ENCODE measurements at regions not wholly inside any gene's neighbourhood (a gene's known extent, or its start where the extent isn't known, plus 50 kb on each side); places are given as distances from the start of the nearest gene placed in this dataset.

DNA sequence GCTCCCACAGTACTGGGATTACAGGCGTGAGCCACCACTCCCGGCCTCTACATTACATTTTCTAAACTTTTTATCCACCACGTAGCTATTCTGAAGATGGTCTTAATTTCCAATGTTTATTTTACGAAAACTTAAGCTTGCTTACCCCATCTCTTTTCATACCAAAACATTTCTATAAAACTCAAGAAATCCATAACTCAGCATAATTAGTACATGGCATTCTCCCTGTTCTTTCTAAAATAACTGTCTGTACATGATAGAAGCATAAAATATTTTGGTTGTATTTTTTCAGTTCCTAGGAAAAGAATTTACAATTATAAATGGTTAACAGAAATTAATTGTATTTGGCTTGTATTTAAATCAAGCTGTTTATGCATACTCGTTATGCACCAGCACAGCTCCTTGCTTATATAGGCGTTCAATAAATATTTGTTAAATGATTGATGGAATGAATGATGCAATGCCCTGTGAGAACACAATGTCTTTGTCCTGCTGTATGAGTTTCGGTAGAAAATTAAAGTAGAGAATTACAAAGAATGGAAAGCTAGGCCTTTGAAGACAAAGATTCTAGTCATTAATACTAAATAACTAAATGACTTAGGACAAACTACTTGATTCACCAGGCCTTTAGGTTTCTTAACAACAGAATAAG, 384.2 kb downstream of the EFNA5 start:
- TF ChIP-seq, protein P1, sequence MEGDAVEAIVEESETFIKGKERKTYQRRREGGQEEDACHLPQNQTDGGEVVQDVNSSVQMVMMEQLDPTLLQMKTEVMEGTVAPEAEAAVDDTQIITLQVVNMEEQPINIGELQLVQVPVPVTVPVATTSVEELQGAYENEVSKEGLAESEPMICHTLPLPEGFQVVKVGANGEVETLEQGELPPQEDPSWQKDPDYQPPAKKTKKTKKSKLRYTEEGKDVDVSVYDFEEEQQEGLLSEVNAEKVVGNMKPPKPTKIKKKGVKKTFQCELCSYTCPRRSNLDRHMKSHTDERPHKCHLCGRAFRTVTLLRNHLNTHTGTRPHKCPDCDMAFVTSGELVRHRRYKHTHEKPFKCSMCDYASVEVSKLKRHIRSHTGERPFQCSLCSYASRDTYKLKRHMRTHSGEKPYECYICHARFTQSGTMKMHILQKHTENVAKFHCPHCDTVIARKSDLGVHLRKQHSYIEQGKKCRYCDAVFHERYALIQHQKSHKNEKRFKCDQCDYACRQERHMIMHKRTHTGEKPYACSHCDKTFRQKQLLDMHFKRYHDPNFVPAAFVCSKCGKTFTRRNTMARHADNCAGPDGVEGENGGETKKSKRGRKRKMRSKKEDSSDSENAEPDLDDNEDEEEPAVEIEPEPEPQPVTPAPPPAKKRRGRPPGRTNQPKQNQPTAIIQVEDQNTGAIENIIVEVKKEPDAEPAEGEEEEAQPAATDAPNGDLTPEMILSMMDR (IDR thresholded peaks at IDR 0.05; ENCODE audit: extremely low read depth, missing control alignments): no peak
- DNase-seq (ENCODE audit: low spot score): no peak

DNA sequence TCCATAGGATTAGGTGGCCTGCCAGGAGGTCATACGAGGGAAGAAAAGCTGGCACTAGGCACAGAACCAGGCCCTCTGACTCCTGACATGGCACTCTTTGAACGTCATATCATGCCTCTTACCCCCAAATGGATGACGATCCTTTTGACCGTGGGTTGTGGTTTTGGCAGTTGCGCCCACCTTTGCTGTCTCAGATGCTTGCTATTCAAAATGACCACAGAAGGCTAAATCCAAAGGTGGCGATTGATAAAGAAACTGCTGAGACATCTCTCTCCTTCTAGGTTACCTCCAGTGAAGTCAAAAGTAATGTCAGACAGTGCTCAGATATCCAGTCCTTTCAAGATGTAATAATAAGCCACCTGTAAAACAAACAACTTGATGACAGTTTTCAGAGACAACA, 385.0 kb downstream of the EFNA5 start:
- TF ChIP-seq, protein P1 (IDR thresholded peaks at IDR 0.05; ENCODE audit: extremely low read depth, missing control alignments): no peak
- DNase-seq (ENCODE audit: low spot score): no peak

DNA sequence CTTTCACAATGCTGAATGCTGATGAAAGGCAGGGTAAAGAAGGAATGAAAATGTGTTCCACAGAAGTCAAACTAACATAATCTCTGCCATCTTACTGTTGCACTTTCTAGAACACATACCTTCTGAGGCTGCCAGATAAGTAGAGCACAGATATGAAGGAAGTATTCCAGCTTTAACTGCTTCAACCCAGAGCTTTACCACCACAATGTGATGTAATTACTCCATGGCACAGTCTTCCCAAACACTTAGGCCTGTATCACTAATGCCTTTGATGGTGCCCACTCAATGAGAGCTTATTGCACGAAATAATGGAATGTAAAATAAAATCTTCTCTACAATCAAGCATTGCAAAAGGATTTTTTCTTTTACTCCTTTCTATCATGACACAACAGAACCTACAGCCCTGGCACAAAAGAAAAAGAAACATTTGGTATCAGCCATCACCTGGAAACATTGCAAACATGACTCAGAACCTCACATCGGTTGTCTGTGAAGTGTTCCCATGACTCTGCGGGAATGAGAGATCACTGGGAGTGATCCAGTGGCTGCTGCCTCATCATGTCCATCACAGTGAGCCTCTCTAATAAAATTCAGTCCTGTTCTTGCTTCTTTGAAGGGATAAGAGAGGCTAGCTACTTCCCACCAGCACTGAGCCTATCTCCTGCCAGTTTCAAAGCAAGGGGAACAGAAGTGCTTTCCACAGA, 385.8 kb downstream of the EFNA5 start:
- TF ChIP-seq, protein P1 (IDR thresholded peaks at IDR 0.05; ENCODE audit: extremely low read depth, missing control alignments): no peak
- no peak for DNase-seq (ENCODE audit: low spot score)

DNA sequence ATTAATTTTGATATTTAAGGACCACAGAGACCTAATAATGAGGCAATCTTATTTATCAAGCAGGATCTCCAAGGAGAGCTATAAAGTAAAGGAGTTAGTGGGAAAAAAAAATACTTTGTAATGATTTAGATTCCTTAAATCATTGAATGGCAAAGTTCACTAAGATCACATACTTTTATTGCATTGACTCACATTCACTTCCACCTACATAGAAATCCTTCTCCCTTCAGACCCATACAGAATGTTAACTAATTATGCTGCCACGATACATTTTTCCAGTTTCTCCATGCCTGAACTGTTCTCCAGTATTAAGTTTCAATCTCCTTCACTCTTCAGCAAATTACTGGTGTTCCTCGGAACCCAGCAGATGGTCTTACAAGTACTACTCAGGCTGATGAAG, 388.7 kb downstream of the EFNA5 start:
- TF ChIP-seq, protein P1 (IDR thresholded peaks at IDR 0.05; ENCODE audit: extremely low read depth, missing control alignments): no peak
- no peak for DNase-seq (ENCODE audit: low spot score)

DNA sequence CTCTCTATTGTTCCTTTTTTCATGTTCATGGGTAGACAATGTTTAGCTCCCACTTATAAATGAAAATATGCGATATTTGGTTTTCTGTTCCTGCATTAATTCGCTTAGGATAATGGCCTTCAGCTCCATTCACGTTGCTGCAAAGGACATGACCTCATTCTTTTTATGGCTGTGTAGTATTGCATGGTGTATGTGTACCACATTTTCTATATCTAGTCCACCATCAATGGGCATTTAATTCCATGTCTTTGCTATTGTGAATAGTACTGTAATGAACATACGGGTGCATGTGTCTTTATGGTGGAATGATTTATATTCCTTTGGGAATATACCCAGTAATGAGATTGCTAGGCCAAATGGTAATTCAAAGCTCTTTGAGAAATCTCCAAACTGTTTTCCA, 392.0 kb downstream of the EFNA5 start:
- no peak for DNase-seq (ENCODE audit: low spot score)
- TF ChIP-seq, protein P1 (IDR thresholded peaks at IDR 0.05; ENCODE audit: extremely low read depth, missing control alignments): no peak

DNA sequence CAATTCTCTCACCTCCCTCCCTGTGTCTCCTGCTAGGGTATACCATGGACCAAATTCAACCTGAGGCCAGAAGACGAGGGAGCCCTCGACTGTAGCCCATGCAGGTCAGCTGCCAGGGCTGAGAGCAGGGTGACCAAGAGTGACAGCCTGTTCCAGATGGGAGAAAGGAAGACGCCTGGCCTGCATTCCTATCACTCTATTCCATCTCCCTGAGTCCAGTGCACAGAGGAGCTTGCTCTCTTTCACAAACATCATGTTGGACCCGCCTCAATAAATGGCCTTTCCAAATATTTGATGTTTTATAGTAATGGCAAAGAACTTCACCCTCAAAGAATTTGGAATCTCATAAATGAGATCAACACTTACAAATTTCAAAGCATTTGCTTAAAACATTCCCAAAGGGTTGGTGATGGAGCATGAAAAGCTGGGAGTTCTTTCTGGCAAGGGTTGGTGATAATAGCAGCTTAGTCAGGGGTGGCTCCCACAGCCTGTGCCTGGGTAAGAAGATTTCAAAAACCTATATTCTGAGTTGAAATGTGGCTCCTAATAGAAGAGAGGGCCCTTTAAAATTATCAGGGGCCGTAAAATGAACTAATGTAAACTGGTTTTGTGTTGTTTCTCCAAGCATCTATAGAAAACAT, 393.1 kb downstream of the EFNA5 start:
- TF ChIP-seq, protein P1 (IDR thresholded peaks at IDR 0.05; ENCODE audit: extremely low read depth, missing control alignments): no peak
- DNase-seq (ENCODE audit: low spot score): no peak

DNA sequence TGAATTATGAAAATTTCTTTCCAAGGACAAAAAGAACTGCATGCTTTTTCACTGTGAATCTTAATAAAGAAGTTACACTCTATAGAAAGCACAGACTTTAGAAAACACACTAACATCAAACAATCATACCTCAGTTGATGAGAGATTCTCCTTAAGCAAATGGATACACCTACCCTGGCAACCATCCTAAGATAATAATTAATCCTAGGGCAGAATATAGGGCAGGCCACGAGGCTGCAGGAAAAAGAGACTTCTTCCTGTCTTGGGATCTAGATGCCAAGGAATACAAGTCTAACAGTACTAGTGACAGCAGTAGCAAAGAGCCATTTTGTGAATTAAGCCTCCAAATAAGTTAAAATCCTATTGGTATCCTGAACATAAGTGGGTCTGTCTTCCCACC, 395.4 kb downstream of the EFNA5 start:
- DNase-seq (ENCODE audit: low spot score): no peak
- TF ChIP-seq, protein P1 (IDR thresholded peaks at IDR 0.05; ENCODE audit: extremely low read depth, missing control alignments): no peak
